Stimulated activated naive CD4-positive, alpha-beta T cell treated with Interleukin-2 at 50 U/mL for 16 hours (primary cell): ENCODE measurements at regions not wholly inside any gene's neighbourhood (a gene's known extent, or its start where the extent isn't known, plus 50 kb on each side); places are given as distances from the start of the nearest gene placed in this dataset.

ENCODE experiments used
- DNase-seq: peaks from one replicate; lab custom pipeline; 2025; lab: John Stamatoyannopoulos, UW

DNA sequence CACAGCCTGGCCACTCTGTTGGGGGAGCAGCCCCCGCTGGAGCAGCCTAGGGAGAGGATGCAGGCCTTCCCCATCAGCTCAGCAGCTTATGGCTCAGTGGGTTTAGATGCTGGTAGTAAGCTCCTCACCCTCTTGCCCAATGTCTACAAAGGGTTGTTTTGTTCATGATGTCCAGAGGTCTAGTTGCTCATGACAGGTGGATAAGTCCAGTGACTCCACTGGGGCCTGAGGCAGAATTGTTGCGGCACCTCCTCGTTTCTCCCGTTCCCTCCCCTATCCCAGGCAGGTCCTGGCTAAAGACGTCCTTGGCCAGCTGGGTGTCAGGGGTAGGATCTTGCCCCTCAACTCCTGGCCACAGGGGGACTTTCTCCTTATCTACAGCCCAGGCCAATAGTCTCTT, 233.5 kb upstream of the B3GAT1 start:
- no peak for DNase-seq

DNA sequence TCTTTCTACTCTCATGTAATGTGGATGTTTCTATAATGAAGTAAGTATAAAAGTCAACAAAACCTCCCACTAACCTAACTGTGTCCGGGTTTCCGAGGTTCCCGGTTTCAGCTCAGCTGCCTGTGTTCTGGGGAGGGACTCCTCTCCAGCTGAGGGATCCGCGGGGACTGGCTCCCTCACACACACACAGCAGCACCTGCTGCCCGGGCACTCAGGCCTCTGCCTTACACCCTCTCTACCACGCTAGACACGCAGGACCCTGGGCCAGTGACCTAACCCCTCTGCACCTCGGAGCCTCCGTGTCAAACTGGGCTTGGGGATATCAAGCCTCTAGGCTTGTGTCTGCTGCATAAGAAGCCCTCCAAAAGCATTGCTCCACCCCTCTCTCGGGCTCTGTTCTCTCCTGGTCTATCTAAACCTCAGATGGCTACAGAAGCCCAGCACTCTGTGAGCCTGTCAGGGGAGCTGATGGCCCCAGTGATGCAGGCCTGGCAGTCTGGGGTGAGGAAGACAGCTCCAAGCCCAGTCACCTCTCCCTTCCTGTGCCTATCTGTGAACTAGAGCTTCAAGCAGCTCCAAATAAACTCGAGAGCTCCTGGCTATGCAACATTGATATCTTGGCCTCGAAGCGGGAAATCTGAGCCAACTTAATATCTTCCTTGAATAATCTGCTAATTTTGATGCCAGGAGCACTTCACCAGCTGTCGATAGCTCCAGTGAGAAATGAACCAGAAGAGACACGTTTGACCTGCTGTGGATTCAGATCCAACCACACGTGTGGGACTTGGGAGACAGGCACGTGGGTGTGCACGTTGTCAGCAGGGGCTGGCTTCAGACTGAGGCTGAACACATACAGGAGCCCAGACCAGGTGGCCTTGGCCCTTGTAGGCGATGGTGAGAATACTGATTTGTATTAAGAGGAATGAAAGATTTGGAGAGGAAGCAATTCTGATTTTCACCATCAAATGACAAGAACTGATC, 232.7 kb upstream of the B3GAT1 start:
- no peak for DNase-seq

DNA sequence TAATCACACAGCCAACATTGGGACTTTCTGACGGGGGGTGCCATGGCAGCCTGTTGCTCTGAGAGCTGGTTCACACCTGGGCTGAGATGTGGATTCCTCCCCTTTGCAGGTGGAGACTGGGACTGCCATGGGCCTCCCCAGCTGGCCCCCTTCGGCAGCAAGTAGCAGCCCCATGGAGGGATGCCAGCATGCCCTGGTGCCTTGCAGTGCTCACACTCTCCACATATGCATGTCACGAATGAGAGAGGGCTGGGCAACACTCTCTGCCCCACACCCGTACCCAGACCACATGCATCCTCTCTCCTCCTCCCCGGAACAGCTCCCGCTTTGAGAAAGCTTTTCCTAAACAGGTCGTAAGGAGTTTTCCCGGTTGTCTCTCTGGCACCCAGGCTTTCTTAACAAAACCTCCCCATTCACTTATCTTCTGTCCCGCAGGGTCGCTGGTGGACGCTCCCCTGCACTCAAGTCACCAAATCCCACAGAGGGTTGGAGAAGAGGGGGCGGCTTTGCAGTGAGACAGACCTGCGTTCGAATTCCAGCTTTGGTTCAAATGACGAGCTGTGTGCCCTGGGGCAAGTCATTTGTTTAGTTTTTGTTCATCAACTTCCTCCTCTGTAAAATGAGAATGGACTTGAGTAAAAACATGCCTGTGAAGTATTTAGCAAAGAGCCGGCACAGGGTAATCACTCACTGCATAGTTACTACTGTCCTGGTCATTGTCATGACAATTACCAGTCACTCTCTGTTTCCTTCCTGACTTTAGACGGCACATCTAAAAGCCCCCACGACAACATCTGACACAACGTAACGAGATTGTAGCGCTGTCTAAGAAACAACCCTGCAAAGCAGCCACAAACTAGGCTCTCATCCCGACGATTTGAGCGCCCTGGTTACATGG, 231.3 kb upstream of the B3GAT1 start:
- DNase-seq: no peak

DNA sequence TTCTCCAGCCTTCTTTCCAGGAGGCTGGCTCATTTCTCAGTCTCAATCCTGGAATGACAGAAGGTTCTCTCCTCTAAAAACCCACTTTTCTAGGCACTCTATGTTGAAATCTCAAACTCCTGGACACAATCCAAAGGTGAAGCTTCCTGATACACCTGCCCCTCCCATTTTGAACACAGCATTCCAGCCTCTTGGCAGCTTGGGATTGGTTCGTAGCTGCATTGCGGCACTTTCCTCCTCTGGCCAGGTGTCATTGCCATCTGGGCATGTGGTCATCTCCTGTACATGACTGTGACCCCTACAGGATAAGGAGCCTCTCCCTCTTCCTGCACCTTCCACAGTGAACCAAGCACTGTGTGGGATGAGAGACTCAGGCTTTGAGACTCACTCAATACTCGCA, 230.2 kb upstream of the B3GAT1 start:
- DNase-seq: no peak

DNA sequence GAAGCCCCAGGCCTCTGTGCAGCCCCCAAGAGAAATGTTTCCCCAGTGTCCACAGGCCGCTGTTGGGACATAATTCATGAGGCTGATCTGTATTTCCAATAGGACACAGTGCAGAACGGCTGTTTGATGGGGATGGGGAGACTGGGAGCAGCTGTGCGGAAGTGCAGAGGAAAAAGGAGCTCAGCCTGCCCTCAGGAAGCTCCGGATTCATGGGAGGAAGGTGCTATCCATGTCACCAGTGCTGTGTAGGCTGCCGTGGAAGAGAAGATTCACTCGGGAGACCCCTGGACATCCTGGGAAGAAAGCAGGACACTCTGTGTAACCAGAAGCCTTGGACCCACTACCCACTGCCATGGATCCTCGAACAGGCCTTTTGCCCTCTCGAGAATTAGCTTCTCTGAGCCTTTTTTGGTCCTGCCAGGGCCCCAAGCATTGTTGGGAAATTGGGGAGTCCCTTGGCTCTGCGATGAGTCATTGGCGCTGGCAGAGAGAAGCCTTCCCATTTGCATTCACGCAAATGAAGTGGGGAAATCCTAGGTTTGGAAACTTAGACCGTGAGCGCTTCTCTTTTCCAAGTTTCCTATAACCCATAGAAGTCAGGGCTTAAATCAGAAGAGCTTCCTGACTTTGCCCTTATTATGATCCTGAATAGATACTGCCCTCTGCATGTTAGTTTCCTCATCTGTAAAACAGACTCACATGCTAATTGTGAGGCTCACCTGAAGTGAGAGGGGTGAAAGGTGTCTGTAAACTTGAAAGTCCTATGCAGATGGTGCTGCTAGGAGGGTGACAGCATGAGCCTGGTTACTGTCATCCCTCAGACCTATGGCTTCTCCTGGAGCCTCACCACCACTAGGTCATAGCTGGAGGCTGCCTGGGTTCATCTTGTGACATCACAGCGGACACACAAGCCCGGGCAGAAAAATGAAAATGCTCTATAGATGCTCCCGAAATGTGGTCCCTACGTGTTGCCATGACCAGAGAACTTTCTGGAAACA, 229.2 kb upstream of the B3GAT1 start:
- no peak for DNase-seq

DNA sequence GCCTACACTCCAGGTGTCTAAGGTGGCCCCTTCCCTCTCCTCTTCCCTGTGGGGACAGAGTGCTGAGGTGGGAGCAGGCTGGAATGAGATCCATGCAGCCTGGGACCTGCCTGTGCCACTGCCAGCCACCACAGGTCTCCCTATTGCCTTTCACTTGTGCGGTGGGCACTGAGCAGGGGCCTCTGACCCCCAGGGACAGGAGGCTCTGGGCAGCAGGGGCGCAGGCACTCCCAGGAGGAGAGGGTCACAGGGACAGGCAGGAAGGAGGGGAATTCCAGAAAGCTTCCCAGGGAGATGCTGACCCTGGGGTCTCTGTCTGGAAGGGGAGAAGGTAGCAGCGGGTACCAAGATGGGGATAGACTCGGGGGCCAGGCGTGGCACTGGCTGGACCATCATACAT, 228.5 kb upstream of the B3GAT1 start:
- DNase-seq: no peak

DNA sequence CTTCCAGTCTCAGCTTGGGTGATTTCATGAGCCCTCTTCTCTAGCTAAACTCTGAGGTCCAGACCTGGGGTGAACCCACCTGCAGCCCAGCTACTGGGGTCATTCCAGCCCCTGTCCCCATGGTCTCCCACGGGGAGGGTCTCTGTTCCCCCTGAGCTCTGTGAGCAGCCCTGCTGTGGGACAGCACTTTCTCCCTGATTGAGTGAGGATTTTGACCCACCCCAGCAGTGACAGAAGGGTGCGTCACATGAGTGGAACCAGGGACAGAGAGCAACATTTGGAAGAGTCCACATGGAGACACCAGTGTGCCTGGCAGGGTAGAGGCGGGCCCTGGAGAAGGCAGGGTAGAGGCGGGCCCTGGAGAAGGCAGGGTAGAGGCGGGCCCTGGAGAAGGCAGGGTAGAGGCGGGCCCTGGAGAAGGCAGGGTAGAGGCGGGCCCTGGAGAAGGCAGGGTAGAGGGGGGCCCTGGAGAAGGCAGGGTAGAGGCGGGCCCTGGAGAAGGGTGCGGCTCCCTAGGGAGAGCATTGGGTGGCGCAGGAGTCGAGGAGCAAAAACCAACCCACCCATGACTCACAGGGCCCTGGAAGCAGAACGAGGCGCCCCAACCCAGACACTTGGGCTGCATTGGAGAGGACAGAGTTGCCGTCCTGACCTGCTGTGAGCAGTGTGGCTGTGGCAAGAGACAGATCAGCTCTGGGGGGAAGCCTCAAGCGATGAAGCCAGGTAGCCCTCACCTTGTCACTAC, 227.7 kb upstream of the B3GAT1 start:
- DNase-seq: no peak

DNA sequence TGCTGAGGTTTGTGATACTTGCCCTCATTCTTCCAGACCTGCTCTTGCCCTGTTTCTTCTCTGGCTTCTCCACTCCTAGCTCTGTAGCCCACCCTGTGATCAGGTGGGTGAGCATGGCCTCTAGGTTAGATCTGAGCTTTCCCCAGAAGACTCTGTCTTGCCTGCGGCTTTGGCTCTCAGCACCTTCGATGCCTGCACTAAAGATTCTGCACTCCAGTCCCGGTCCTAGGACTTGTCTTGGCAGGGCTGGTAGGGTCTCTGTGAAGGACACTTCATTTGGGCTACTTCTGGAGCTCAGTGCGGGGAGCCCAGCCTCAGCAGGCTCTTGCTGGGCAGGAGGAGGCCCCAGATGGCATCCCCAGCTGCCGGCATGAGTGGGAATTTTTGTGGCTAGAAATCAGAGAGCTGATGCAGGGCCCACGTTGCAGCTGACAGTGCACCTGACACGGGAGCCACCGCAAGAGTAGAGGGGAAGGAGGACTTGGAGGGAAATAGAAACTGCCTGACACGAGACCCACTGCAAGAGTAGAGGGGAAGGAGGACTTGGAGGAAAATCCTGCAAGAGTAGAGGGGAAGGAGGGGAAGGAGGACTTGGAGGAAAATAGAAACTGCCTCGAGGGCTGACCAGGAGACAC, 226.9 kb upstream of the B3GAT1 start:
- DNase-seq: no peak

DNA sequence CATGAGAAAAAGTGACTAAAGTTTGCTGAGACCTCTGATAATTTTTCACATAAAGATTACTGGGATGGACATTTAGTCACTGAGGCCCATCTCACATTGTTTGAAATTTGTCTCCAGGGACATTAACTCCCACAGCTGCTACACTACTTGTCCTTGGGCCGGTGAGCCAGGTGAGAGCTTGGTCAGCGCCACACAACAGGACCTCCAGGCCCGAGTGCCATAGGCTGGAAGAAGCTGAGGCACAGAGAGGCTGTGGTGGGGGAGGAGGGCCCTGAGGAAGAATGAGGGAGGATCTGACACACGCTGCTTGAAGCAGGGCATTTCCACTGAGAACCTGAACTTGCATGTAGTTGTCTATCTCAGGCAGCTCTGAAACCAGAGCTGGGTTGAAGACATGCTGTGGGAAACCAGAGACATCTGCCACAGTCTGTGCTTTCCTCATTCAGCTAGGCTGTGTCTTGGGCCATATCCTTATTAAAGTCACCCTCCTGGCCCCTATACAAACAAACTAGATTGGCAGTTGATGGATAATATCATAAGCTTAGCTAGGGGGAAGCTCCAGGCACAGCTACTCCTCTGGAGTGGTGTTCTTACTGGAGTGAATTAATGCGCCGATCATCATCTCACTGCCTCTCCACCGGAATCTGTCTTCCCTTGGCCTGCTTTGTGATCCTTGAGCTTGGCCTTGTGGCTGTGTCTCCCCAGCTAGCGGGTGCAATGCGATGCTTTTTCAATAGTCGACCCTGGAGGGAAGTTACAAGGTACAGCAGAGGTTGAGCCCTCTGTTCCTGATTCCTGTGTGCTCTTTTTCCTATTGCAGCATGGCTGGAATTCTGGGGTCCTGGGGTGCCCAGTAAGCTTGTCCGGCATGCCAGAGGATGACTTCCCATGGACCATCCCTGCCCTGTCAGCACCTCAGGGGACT, 225.3 kb upstream of the B3GAT1 start:
- DNase-seq: no peak

DNA sequence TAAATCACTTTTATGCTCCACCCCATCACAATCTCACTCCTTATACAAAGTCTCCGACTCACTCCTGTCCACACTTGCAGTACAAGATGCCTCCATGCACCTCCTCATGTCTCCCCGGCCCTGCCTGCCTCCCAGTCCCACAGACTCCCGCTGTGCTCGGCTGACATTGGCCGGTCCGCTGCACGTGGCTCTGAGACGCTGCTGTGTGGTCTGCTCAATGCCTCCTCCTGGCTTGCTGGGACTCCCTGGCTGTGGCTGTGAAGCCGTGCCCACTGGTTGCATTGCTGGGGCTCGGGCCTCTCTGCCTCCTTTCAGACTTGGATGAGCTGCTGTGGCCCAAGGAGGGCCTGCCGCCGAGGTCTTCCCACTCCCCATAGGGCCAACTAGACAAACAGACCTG, 224.0 kb upstream of the B3GAT1 start:
- no peak for DNase-seq

DNA sequence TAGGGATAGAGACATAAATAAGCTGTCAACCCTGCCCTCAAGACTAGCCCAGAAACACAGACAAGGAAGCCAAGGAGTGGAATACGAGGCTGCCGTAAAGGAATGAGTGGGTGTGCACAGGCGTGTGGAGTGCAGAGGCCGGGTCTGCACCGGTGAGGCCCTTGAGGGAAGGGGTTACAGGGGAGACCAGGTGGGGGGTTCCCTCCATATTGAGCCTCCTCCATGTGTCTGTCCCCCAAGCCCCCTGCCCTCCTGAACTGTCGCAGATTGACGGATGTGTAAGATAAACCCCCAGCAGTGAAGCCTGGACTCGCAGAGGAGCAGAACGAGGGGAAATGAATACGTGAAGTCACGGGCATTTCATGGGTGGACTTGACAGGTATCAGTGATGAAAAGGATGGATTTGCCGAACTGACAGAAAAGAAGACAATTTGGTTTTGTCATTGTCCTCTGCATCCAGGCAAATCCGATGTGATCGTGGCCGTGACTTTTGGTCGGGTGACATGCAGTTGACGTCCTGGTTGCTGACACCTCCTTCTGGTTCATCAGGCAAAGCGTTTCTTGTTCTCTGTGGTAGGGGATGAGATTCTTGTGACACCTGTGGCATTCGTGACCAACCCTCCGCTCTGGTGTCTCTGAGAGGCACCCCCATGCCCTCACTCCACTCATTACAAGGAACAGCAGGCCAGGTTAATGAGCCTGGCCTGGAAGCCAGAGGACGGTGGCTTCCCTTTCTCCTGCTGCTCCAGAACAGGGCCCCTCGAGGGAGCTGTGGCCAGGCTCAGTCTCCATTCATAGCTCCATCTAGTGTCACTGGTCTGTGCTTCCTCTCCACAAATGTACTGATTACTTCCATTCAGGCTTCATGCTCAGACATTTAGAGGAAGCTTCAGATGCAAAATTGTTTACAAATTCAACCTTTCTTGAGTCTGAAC, 223.1 kb upstream of the B3GAT1 start:
- DNase-seq: no peak

DNA sequence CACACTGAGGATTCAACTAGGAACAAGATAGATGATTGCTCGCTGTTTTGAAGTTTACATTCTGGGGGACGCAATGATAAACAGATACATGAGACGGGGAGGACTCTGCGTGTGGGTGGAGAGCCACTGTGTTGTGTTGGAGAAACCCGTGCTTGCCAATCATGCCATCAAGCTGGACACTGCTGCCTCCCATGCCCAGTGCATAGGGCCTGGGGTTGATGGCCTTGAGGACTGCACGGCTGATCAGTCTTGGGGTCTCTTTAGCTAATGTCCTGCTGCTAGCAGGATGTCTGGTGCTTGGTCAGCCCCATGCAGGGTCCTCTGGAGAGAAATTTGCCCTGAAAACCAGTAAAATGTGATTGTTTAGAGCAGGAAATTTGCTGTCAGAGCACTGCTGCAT, 221.2 kb upstream of the B3GAT1 start:
- DNase-seq: no peak

DNA sequence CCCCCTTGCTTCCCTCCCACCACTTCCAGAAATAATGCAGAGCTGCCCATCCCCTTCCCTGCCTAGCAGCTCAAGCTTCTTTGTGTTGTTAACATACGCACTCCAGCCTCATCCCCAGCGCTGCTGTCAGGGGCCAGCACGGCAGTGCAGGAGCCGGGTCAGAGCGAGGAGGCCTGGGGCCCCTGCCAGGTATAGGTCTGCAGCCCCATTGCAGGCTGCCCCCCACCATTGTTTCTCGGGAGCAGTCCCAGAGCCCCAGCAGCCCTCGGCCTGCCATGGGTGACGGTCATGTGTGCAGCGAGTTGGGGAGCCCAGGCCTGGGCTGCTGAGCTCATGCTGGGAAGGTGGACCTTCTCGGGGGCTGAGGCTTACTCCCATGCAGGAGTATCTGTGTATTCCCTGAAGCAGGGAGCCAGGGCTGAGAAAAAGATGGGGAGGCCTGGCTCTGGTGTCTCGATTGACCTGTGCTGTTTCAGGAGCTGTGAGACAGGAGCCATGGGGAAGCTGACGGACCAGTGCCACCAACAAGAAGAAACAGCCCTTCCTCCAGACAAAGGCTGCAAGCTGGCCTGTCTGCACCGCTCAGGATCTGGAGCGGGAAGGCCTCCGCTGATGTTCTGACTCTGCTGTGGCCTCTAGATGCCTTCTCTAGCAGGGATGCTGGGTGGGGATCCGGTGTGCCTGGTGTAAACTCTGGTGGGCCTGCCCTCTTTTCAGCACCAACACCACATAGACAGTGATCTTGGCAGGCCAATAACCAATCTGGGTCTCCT, 220.5 kb upstream of the B3GAT1 start:
- no peak for DNase-seq

DNA sequence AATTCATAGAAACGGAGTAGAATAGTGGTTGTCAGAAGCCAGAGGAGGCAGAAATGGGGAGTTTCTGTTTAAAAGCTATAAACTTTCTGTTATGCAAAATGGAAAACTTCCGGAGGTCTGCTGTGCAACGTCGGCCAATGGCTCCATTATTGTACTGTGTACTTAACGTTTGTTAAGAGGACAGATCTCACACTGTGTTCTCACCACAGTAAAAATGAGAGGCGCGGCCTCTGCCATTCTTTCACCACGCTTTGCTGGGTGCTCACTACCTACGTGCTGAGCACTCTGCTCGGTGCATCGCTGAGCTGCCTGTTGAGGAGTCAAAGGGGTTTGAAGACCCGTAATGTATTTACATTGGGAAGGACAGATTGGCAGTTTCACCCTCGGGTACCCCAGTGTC, 218.8 kb upstream of the B3GAT1 start:
- no peak for DNase-seq

DNA sequence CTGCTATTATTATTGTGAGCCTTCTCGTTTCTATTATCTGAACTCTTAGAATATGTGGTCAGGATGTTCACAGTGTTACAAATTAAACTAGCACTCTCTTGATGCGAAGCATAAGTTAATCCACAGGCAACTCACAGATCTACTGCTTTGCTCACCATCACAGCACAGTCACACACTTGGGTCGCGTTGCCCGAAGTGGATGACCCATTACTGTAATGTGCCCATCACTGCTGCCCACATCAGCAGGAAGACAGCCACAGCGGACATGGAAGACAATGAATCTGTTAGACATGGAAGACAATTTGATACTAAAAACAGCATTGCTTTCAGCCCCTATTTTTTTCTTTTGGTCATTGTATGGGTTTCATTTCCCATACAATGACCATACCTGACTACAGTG, 216.4 kb upstream of the B3GAT1 start:
- DNase-seq: no peak

DNA sequence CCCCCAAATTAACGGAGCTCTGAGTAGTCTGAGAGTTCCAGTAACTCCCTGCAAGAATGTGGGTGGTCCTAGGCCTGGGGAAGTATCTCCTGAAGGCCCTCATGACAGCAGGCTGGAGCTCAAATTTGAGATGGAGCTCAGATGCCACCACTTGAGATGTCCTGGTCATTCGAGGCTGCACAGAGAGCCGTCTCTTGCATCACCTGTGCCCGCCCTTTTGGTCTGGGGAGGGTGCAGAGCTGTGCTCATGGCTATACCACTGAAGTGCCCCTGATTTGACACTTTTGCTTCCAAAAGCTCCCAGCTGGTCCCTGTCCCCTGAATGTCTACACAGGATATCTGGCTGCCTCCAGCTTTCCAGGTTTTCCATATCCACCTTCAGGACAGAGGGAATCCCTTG, 214.0 kb upstream of the B3GAT1 start:
- DNase-seq: no peak

DNA sequence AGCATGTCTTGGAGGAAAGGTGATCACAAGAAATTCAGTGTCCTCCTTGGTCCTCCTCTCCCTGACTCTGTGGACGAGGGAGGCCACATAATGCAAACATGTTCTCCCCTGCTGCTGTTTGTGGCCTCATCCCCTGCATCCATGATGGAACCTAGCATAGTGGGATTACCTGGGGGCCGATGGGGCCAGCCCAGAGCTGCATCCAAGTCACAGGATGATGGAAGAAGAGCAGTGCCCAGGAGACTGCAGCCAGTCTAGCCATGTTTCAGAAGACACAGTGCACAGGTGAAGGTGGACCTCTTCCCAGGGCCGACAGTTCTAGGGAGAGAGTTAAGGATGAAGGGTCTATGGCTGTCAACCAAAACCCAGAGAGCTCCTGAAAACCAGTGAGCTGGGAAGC, 213.6 kb upstream of the B3GAT1 start:
- DNase-seq: no peak

DNA sequence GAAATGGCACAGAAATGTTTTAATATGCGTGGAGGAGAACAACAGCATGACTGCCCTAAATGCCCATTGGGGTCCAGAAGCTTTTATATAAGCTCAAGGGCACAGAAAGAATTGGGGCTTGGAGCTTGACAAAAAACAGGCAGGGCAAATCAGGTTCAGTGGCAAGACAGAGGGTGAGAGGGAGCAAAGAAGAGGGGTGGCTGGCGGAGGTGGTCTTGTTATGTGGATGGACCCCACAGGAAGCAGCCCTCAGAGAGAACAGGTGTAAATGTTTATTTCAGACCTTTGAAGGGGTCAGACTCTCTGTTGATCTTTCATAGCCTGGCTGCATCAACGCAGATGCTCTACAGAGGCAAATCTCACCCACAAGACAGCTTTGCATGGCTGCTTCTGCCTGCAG, 213.1 kb upstream of the B3GAT1 start:
- DNase-seq: no peak
